LNCaP clone FGC (cell line): ENCODE measurements at regions not wholly inside any gene's neighbourhood (a gene's known extent, or its start where the extent isn't known, plus 50 kb on each side); places are given as distances from the start of the nearest gene placed in this dataset.

Experiments used
- DNase-seq: peaks from one replicate; pipeline ENCODE4 v3.0.0-alpha.2; 2011; ENCODE audit warnings: low read depth
- H3K4me3 ChIP-seq: 2 replicates; pipeline ENCODE4 v1.5.1; 2011; ENCODE audit warnings: mild to moderate bottlenecking, low read depth, low read length, control low read depth
- CTCF ChIP-seq: IDR thresholded peaks from 2 replicates; pipeline ENCODE4 v1.5.1; 2012; ENCODE audit warnings: mild to moderate bottlenecking; ENCODE audit not compliant: control insufficient read depth, insufficient read depth; ENCODE audit errors: extremely low read depth

GRCh38 chr1:87899746-87900145 lies 571.1 kb downstream of the LMO4 start:
- no peak overlapping the region for H3K4me3 ChIP-seq
- no peak for DNase-seq
- no peak for TF ChIP-seq CTCF

- no peak overlapping the region for H3K4me3 ChIP-seq
- TF ChIP-seq CTCF = no peak
- no peak for DNase-seq
These were observed 574.1 kb downstream of the LMO4 start for GRCh38 chr1:87902830-87903229.

DNA sequence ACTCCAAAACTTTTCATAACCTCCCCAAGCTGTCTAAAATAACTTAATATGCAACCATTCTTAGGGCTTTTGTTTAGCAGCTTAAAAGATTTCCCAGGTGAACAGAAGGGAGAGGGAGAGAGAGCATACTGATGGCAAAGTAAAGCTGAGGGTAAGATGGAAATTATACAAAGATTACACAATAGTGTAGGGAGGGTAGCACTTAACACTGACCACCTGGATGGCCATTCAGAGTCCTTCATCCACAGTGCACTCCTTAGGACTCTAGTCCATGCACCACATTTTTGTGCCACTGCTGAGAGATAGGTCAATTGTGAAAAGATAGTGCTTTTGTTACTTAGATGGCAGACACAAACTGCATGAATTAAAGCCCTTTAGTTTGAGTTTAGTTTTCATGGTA lies 574.6 kb downstream of the LMO4 start:
- TF ChIP-seq CTCF = no peak
- no peak for DNase-seq
- no peak overlapping the region for H3K4me3 ChIP-seq

GRCh38 chr1:87904651-87905050 lies 576.0 kb downstream of the LMO4 start:
- no peak for TF ChIP-seq CTCF
- DNase-seq = no peak
- no peak overlapping the region for H3K4me3 ChIP-seq

DNA sequence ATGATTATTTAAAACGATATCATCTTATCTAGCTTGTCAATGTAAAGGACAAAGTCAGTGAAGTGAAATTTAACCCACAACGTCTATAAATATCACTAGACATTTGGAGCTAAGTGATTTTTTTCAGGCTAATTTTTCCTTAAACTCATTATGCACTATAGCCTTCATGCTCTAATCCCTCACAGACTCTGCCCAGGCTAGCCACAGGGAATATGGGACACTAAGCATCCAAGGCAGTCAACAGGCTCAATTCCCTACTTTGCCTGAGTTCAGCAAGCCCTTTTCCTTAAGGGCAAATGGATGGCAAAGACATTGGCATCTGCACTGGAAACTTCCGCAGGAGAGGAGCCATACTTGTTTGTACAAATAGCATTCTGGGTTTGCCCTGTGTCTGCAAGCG lies 577.0 kb downstream of the LMO4 start:
- no peak for DNase-seq
- TF ChIP-seq CTCF = no peak
- H3K4me3 ChIP-seq = no peak overlapping the region

GRCh38 chr1:87906078-87906477 lies 577.4 kb downstream of the LMO4 start:
- no peak for TF ChIP-seq CTCF
- DNase-seq = no peak
- no peak overlapping the region for H3K4me3 ChIP-seq

DNA sequence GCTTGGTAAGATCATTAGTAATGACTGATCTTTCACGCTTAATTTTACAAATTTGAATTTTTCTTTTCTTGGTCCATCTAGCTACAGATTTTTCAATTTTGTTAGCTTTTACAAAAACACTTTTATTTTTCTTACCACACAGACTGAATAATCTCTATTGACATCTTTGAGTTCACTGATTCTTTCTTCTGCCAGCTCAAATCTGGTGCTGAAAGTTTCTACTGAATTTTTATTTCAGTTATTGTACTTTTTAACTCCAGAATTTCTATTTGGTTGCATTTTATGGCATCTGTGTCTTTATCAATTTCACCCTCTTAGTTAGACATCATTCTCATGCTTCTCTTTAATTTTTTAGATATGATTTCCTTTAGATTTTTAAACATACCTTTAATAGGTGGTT lies 584.7 kb downstream of the LMO4 start:
- no peak overlapping the region for H3K4me3 ChIP-seq
- no peak for DNase-seq
- no peak for TF ChIP-seq CTCF
